ENCODE measurements at regions not wholly inside any gene's neighbourhood (a gene's known extent, or its start where the extent isn't known, plus 50 kb on each side); places are given as distances from the start of the nearest gene placed in this dataset.
"Not testable (repeated sequence)": the region's sequence is repeated elsewhere in the genome, so short reads cannot be mapped to it uniquely, and the experiment has no call there.

DNA sequence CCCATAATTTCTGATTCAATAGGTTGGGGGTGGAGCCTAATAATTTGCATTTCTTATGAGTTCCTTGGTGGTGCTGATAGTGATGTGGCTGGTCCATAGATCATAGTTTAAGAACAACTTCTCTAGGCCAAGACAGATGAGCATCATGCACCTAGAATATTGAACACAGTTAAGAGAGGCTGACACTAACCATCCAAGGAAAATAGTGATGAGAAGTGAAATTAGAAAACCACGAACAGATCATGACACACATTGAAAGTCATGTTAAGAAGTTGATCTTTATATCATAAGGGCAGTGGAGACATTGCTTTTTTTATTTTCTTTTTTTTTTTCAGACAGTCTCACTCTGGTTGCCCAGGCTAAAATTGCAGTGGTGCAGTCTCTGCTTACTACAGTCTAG is 205.8 kb downstream of the UBE2NL start:
- intact Hi-C loops (cut with micrococcal nuclease); H2AFZ ChIP-seq (ENCODE audit: low read depth, low read length); CTCF ChIA-PET (ENCODE audit: low intra/inter-chr PET ratio): not testable (repeated sequence)

DNA sequence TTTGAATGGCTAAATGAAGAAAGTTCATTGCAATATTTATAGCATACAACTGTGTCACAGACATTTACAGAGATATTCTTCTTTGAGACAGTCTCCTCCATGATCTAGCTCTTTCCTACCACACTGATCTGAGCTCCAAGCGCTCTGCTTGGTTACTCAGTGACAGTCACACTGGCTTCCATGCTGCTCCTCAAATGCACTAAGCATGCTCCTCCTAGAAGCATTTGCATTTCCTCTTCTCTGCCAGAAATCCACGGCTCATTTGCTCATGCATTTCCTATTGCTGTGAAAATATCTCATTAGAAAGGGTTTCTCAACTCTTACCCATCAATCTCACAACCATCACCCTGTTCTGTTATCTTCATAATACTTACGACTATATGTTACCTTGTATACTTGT is 208.2 kb downstream of the UBE2NL start:
- intact Hi-C loops (cut with micrococcal nuclease); H3K27me3 ChIP-seq (ENCODE audit: control insufficient read depth in 2 of 2, insufficient read depth in 2 of 2, low read length in 2 of 2); H4K20me1 ChIP-seq (replicated peaks; ENCODE audit: control insufficient read depth, insufficient read depth, low read length); H3K4me2 ChIP-seq (ENCODE audit: insufficient read depth, low read length); in situ Hi-C loops (cut with MboI); H2AFZ ChIP-seq (ENCODE audit: low read depth, low read length); H3K36me3 ChIP-seq (ENCODE audit: control insufficient read depth, insufficient read depth, low read length); H3K27ac ChIP-seq (ENCODE audit: extremely low read depth, low read depth, low read length); DNase-seq (ENCODE audit: extremely low read depth in 1 of 4, low spot score in 3 of 4); POLR2A ChIA-PET; ATAC-seq; FAIRE-seq; H3K4me1 ChIP-seq (replicated peaks in 1 of 2; ENCODE audit: control insufficient read depth in 2 of 2, insufficient read depth in 2 of 2, low read length in 2 of 2); H3K9me1 ChIP-seq (ENCODE audit: control insufficient read depth, insufficient read depth, low read length); H3K9me3 ChIP-seq (replicated peaks; ENCODE audit: control insufficient read depth, insufficient read depth, low read depth, low read length); CTCF ChIA-PET (ENCODE audit: low intra/inter-chr PET ratio); H3K79me2 ChIP-seq (ENCODE audit: control insufficient read depth, insufficient read depth, low read length); H3K4me3 ChIP-seq; BruUV-seq (replicated peaks); H3K9ac ChIP-seq (ENCODE audit: insufficient read depth in 1 of 2, low read depth in 2 of 2, low read length in 2 of 2): not testable (repeated sequence)
- no CpG with 5 or more reads among the region's 3 CpGs for WGBS (ENCODE audit: insufficient coverage, low coverage, missing lambda C conversion rate)

More for the DNA sequence above, 205.8 kb downstream of the UBE2NL start:
- H4K20me1 ChIP-seq (replicated peaks; ENCODE audit: control insufficient read depth, insufficient read depth, low read length); H3K27ac ChIP-seq (ENCODE audit: extremely low read depth, low read depth, low read length); BruUV-seq (replicated peaks); H3K4me2 ChIP-seq (ENCODE audit: insufficient read depth, low read length); ATAC-seq; H3K4me3 ChIP-seq; H3K9ac ChIP-seq (ENCODE audit: insufficient read depth in 1 of 2, low read depth in 2 of 2, low read length in 2 of 2); H3K4me1 ChIP-seq (replicated peaks in 1 of 2; ENCODE audit: control insufficient read depth in 2 of 2, insufficient read depth in 2 of 2, low read length in 2 of 2); H3K9me1 ChIP-seq (ENCODE audit: control insufficient read depth, insufficient read depth, low read length); H3K27me3 ChIP-seq (ENCODE audit: control insufficient read depth in 2 of 2, insufficient read depth in 2 of 2, low read length in 2 of 2); in situ Hi-C loops (cut with MboI); H3K9me3 ChIP-seq (replicated peaks; ENCODE audit: control insufficient read depth, insufficient read depth, low read depth, low read length); DNase-seq (ENCODE audit: extremely low read depth in 1 of 4, low spot score in 3 of 4); POLR2A ChIA-PET; FAIRE-seq; H3K36me3 ChIP-seq (ENCODE audit: control insufficient read depth, insufficient read depth, low read length); H3K79me2 ChIP-seq (ENCODE audit: control insufficient read depth, insufficient read depth, low read length): not testable (repeated sequence)
- WGBS (ENCODE audit: insufficient coverage, low coverage, missing lambda C conversion rate) = no CpG with 5 or more reads among the region's 1 CpG

DNA sequence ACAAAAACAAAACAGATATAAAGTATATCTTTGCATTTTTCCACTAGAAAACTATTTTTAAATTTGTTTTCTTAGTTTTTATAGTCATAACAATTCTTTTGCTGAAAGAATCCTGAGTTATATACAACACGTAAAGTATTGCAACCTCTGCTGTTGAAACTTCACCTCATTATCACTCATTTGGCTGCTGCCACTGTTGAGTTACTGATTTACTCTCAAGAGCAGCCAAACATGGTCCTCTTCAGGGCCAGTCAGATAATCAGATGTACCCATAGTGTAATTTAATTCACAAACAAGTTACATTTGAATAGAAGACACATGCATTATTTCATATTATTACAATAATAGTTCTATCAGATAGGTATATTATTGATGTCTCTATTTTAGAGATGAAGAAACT is 235.6 kb downstream of the UBE2NL start:
- intact Hi-C loops (cut with micrococcal nuclease); H3K9ac ChIP-seq (ENCODE audit: insufficient read depth in 1 of 2, low read depth in 2 of 2, low read length in 2 of 2); in situ Hi-C loops (cut with MboI); BruUV-seq (replicated peaks); H3K4me2 ChIP-seq (ENCODE audit: insufficient read depth, low read length); POLR2A ChIA-PET; CTCF ChIA-PET (ENCODE audit: low intra/inter-chr PET ratio); H3K4me1 ChIP-seq (replicated peaks in 1 of 2; ENCODE audit: control insufficient read depth in 2 of 2, insufficient read depth in 2 of 2, low read length in 2 of 2); H3K36me3 ChIP-seq (ENCODE audit: control insufficient read depth, insufficient read depth, low read length); H3K27ac ChIP-seq (ENCODE audit: extremely low read depth, low read depth, low read length); DNase-seq (ENCODE audit: extremely low read depth in 1 of 4, low spot score in 3 of 4); H4K20me1 ChIP-seq (replicated peaks; ENCODE audit: control insufficient read depth, insufficient read depth, low read length); H2AFZ ChIP-seq (ENCODE audit: low read depth, low read length); H3K79me2 ChIP-seq (ENCODE audit: control insufficient read depth, insufficient read depth, low read length); H3K4me3 ChIP-seq; H3K9me1 ChIP-seq (ENCODE audit: control insufficient read depth, insufficient read depth, low read length); ATAC-seq; H3K27me3 ChIP-seq (ENCODE audit: control insufficient read depth in 2 of 2, insufficient read depth in 2 of 2, low read length in 2 of 2); FAIRE-seq; H3K9me3 ChIP-seq (replicated peaks; ENCODE audit: control insufficient read depth, insufficient read depth, low read depth, low read length): not testable (repeated sequence)
- no CpG with 5 or more reads among the region's 1 CpG for WGBS (ENCODE audit: insufficient coverage, low coverage, missing lambda C conversion rate)

- H3K9ac ChIP-seq (ENCODE audit: insufficient read depth in 1 of 2, low read depth in 2 of 2, low read length in 2 of 2); DNase-seq (ENCODE audit: extremely low read depth in 1 of 4, low spot score in 3 of 4); ATAC-seq; BruUV-seq (replicated peaks); H3K9me1 ChIP-seq (ENCODE audit: control insufficient read depth, insufficient read depth, low read length); H3K79me2 ChIP-seq (ENCODE audit: control insufficient read depth, insufficient read depth, low read length); H3K4me1 ChIP-seq (replicated peaks in 1 of 2; ENCODE audit: control insufficient read depth in 2 of 2, insufficient read depth in 2 of 2, low read length in 2 of 2); H4K20me1 ChIP-seq (replicated peaks; ENCODE audit: control insufficient read depth, insufficient read depth, low read length); FAIRE-seq; POLR2A ChIA-PET; H2AFZ ChIP-seq (ENCODE audit: low read depth, low read length); H3K4me2 ChIP-seq (ENCODE audit: insufficient read depth, low read length); H3K27me3 ChIP-seq (ENCODE audit: control insufficient read depth in 2 of 2, insufficient read depth in 2 of 2, low read length in 2 of 2); H3K9me3 ChIP-seq (replicated peaks; ENCODE audit: control insufficient read depth, insufficient read depth, low read depth, low read length); H3K4me3 ChIP-seq; intact Hi-C loops (cut with micrococcal nuclease); CTCF ChIA-PET (ENCODE audit: low intra/inter-chr PET ratio); H3K36me3 ChIP-seq (ENCODE audit: control insufficient read depth, insufficient read depth, low read length); in situ Hi-C loops (cut with MboI); H3K27ac ChIP-seq (ENCODE audit: extremely low read depth, low read depth, low read length): not testable (repeated sequence)
Measured at GRCh38 chrX:144121566-144121965, 237.7 kb downstream of the UBE2NL start.
